NCI-H2227 (cell line): ENCODE measurements at regions not wholly inside any gene's neighbourhood (a gene's known extent, or its start where the extent isn't known, plus 50 kb on each side); places are given as distances from the start of the nearest gene placed in this dataset.

Experiments used
- DNase-seq: peaks from one replicate; lab custom pipeline; 2025; ENCODE audit not compliant: unreplicated experiment; lab: John Stamatoyannopoulos, UW

DNA sequence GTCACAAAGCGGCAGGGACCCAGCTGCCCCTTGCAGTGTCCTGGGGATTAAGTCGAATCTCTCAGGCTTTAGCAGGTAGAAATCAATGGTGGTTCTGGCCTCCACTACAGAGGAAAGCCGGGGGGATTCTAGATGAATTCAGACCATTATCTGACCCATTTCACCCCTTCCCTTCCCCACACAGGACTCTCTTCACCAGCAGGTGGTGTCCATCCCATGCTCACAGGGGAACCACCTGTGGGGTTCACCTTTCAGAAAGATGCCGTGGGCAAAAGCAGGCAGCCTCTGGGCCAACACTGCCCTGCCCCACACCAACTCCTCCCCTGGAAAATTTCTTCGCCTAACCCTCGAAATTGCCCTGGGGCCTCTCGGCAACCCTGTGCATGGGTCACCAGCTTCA lies 123.8 kb upstream of the GGTLC1 start:
- DNase-seq, result no peak

GRCh38 chr20:24111858-24112257 lies 123.3 kb upstream of the GGTLC1 start:
- no peak for DNase-seq

GRCh38 chr20:24109537-24109936 lies 121.0 kb upstream of the GGTLC1 start:
- no peak for DNase-seq

- DNase-seq, result no peak
Measured at GRCh38 chr20:24109008-24109407, 120.4 kb upstream of the GGTLC1 start.

DNA sequence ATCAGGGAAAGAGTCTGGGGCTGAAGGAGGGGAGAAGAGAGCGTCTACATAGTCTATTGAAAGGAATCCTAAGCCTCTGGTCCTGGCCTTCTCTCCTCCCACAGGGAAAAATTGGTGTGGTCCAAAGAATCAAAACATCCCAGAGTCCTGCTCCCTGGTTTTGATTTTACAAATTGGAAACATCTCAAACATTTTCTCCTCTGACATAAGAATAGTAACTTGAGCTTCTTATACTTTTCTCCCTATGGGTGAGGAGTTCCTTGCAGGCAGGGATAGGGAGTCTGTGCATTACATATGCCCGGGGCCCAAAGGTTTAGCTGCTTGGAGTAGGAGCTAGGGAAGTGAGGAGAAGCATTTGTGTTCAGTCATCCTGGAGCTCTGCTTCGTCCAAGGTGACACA lies 120.0 kb upstream of the GGTLC1 start:
- no peak for DNase-seq

DNA sequence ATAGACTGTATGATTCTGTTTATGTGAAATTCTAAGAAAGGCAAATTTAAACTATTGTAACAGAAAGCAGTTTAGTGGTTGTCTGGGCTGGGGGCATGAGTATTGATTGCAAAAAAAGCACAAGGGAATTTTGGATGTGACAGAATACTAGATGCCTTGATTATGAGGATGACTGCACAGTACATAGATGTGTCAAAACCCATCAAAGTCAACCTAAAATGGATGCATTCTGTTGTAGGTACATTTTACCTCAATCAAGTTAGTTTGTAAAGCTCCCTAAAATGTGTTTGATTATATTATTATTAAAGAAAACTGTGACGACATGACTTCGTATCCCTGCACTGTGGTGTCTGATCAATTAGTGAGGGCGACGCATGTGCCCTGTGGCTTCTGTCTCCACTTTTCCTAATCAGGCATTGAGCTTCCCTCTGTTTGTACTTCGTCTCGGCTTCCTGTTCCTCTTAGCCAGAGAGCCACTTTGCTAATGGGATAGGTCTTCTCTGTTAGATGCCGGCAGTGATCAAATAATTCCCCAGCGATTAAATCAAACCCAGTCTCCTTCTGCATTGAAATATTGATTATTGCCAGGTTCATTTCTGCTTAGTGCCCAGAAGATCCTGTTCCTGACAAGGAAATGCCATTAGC lies 118.3 kb upstream of the GGTLC1 start:
- DNase-seq, result no peak

GRCh38 chr20:24106150-24106800 lies 117.7 kb upstream of the GGTLC1 start:
- no peak for DNase-seq

GRCh38 chr20:24102749-24103333 lies 114.3 kb upstream of the GGTLC1 start:
- no peak for DNase-seq

DNA sequence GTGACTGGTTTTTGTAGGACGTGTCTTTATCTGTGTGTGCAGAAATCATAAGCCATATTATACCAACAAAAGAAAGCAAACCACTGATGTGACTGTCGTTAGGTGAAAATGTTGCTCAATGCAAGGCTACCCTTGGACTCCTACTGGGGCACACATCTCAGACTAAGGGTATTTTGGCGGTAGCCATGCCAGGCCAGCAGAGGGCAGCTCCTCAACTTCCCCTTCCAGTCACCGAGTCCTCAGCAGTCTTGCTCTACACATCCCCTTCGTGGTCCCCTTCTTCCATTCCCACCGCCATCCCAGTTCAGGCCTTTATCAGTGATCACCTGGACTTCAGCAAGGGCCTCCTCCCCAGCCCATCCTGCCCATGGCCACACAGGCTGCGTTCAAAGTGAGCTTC lies 113.7 kb upstream of the GGTLC1 start:
- DNase-seq, result no peak

GRCh38 chr20:24100370-24101011 lies 111.9 kb upstream of the GGTLC1 start:
- DNase-seq, result peak; percentile 17

- no peak for DNase-seq
Measured at GRCh38 chr20:24098886-24099285, 110.3 kb upstream of the GGTLC1 start.

GRCh38 chr20:24097506-24098245 lies 109.1 kb upstream of the GGTLC1 start:
- DNase-seq, result no peak

DNA sequence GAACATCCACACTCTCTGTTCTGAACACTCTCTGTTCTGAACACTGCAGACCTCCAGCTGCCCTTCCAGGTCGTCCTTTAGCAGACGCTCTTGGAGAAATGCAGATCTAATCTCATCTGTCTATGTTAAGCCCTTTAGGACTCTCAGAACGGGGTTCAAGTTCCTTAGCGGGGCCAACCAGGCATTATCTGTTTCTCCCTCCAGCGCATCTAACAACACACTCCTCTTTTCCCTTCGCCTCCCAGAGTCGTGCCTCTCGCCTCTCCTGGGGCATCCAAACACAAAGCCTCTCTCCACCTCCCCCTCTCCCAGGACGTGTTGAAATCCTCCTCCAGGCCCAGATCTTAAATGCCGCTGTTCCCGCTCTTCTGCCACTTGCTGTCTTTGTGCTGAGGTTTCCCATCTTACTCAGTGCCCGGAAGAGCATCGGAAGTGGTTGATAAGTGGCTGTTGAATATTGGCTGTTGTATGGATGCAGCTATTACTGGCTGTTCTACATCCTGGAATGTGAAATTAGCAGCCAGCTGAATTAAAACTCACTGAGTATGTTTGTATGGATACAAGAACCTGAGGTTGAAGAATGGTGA lies 108.4 kb upstream of the GGTLC1 start:
- no peak for DNase-seq

GRCh38 chr20:24096264-24096663 lies 107.7 kb upstream of the GGTLC1 start:
- DNase-seq, result no peak

DNA sequence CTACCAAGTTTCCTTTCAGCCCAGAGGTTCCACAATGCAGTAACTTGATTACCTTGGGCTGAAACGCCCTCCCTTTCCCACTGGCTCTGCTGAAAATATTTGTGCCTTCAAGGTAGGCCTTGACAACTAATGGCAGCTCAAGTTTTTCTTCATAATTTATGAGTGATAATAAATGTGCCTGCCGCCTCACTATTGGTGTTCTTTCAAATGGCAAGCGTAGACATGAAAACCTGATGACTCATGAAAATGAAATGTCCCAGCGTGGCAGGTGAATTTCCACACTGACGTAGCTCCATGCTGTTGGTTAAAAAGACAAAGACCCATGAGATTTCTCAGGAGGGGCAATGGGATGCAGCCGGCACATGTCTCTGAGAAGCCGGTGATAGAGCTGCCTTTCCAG lies 107.2 kb upstream of the GGTLC1 start:
- DNase-seq, result no peak

DNA sequence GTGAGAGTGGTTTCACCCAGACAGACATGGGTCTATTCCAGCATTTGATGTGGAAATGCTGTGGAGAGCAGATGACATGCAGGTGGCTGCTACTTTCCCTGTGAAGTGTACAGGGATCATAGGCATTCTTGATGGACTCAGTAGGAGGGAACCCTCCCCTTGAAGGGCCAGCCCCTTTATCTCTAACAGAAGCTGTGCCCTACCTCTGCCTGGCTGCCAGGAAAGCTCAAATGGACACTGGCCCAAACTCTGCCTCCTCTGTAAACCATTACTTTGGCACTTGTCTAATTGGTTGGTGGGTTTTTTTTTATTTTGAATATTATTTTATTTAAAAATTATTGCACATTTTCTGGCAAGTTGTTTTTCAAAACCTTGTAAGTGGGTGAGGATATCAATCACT lies 106.7 kb upstream of the GGTLC1 start:
- no peak for DNase-seq

- no peak for DNase-seq
Measured at GRCh38 chr20:24089576-24089975, 101.0 kb upstream of the GGTLC1 start.

GRCh38 chr20:24086121-24086520 lies 97.5 kb upstream of the GGTLC1 start:
- DNase-seq, result no peak

DNA sequence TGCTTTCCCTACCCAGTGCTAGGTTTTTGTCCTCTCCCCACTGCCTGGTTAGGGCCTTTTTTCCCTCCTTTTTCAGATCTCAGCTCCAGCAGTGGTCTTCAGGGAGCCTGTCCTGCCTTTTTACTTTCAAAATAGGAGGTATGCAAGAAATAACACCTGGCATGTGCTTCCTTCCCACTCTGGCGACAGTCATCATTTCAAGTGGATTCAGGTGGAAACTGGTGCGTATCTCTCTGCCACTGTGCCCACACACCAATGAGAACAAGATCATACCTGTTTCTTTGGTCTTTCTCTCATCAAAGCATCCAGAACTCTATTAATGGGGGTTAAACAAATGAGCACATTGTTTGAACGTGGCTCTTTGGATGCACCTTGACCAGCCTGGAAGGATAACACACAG lies 95.7 kb upstream of the GGTLC1 start:
- DNase-seq, result no peak

- no peak for DNase-seq
Measured at GRCh38 chr20:24081077-24081476, 92.5 kb upstream of the GGTLC1 start.
